ENCODE measurements at regions not wholly inside any gene's neighbourhood (a gene's known extent, or its start where the extent isn't known, plus 50 kb on each side); places are given as distances from the start of the nearest gene placed in this dataset.

- no peak overlapping the region for H3K4me3 ChIP-seq
- ATAC-seq (peak in 2 of 4 donors; percentile 18 to 48), FAIRE-seq (no peak), DNase-seq (peak in 1 of 6 donors; percentile 39)
- intact Hi-C loops (cut with DNase I), result no loop called here
- H3K4me1 ChIP-seq, result peaks cover 0 to 19% (median 0%) of the 10 kb centered on the region in 3 donors
- no peaks in the 10 kb centered on the region for H3K9me3 ChIP-seq
- 46 to 50% methylated on average over 7 of the region's 7 CpGs for WGBS, 2 donors
- no peak overlapping the region for H3K27ac ChIP-seq
- H3K36me3 ChIP-seq, result no peaks in the 10 kb centered on the region
- no peaks in the 10 kb centered on the region for H3K27me3 ChIP-seq
- TF ChIP-seq CTCF (IDR thresholded peaks at IDR 0.05), result no peak
Observed at GRCh38 chr2:43073401-43073825, 153.0 kb downstream of the ZFP36L2 start.

- ATAC-seq (no peak), DNase-seq (peak in 1 of 6 donors; percentile 48), FAIRE-seq (no peak)
- intact Hi-C loops (cut with DNase I), result no loop called here
- Histone ChIP-seq H3K4me3 (no peak overlapping the region), H3K9me3 (no peaks in the 10 kb centered on the region), H3K36me3 (no peaks in the 10 kb centered on the region), H3K27ac (no peak overlapping the region), H3K4me1 (peaks cover 0 to 19% (median 0%) of the 10 kb centered on the region in 3 donors), H3K27me3 (no peaks in the 10 kb centered on the region)
- TF ChIP-seq CTCF (IDR thresholded peaks at IDR 0.05), result no peak
- WGBS, 2 donors, result 92 to 96% methylated on average over 16 of the region's 16 CpGs
Observed at GRCh38 chr2:43071599-43072550, 154.5 kb downstream of the ZFP36L2 start.

GRCh38 chr2:43070676-43071502 is 155.5 kb downstream of the ZFP36L2 start:
- intact Hi-C loops (cut with DNase I), result no loop called here
- H3K4me3 ChIP-seq, result no peak overlapping the region
- no peaks in the 10 kb centered on the region for H3K36me3 ChIP-seq
- H3K4me1 ChIP-seq, result peaks cover 0 to 19% (median 0%) of the 10 kb centered on the region in 3 donors
- H3K9me3 ChIP-seq, result no peaks in the 10 kb centered on the region
- no peaks in the 10 kb centered on the region for H3K27me3 ChIP-seq
- FAIRE-seq (no peak), DNase-seq (peak in 1 of 6 donors; percentile 52), ATAC-seq (no peak)
- TF ChIP-seq CTCF (IDR thresholded peaks at IDR 0.05), result no peak
- H3K27ac ChIP-seq, result no peak overlapping the region
- WGBS, 2 donors, result 94 to 95% methylated on average over 15 of the region's 15 CpGs

- ATAC-seq (peak in 3 of 4 donors; percentile 48 to 71 (median 63)), DNase-seq (peak in 1 of 6 donors; percentile 61), FAIRE-seq (no peak)
- no peak for TF ChIP-seq CTCF (IDR thresholded peaks at IDR 0.05)
- intact Hi-C loops (cut with DNase I), result no loop called here
- 77 to 81% methylated on average over 3 of the region's 3 CpGs for WGBS, 2 donors
- H3K36me3 ChIP-seq, result no peaks in the 10 kb centered on the region
- H3K4me3 ChIP-seq, result no peak overlapping the region
- H3K27ac ChIP-seq, result no peak overlapping the region
- peaks cover 0 to 12% (median 0%) of the 10 kb centered on the region in 3 donors for H3K4me1 ChIP-seq
- no peaks in the 10 kb centered on the region for H3K27me3 ChIP-seq
- H3K9me3 ChIP-seq, result no peaks in the 10 kb centered on the region
Observed at GRCh38 chr2:43070030-43070429, 156.4 kb downstream of the ZFP36L2 start.

Measured in pancreas (tissue), 10 donors.